K562 (cell line): ENCODE measurements at regions not wholly inside any gene's neighbourhood (a gene's known extent, or its start where the extent isn't known, plus 50 kb on each side); places are given as distances from the start of the nearest gene placed in this dataset.

Source experiments
- CBX5 ChIP-seq: IDR thresholded peaks from 2 replicates; pipeline ENCODE4 v1.6.1; 2014; ENCODE audit warnings: low read depth, borderline replicate concordance
- FIP1L1 ChIP-seq: fragments of 200-400 bp; formaldehyde crosslinking; IDR thresholded peaks from 2 replicates; pipeline ENCODE4 v1.6.1; 2018; ENCODE audit warnings: mild to moderate bottlenecking, low read depth, low read length; ENCODE audit not compliant: poor library complexity, severe bottlenecking
- HMGN3 ChIP-seq: IDR thresholded peaks from 2 replicates; pipeline ENCODE4 v1.6.1; 2011; ENCODE audit warnings: borderline replicate concordance, low read depth, mild to moderate bottlenecking, mixed read lengths, low read length; ENCODE audit not compliant: insufficient read length; ENCODE audit errors: extremely low read depth
- JUND ChIP-seq, 2 experiments: IDR thresholded peaks; 2 replicates in 1 of 2; 3 replicates in 1 of 2; pipeline ENCODE4 v1.6.1; 2011; ENCODE audit warnings: borderline replicate concordance in 2 of 2, low read depth in 2 of 2, low read length in 2 of 2, improper control_type of control experiment in 1 of 2, missing biosample characterization in 1 of 2, missing genetic modification characterization in 1 of 2, missing genetic modification reagents in 1 of 2
- NONO ChIP-seq, 2 experiments: fragments of 200-400 bp in 1 of 2; fragments of 450-650 bp in 1 of 2; formaldehyde crosslinking in 1 of 2; IDR thresholded peaks; 2 replicates each; pipeline ENCODE4 v1.6.1; 2017; ENCODE audit warnings: low read depth in 2 of 2, mild to moderate bottlenecking in 2 of 2, moderate library complexity in 2 of 2, low read length in 1 of 2
- PTRF ChIP-seq: fragments of 450-650 bp; IDR thresholded peaks from 2 replicates; pipeline ENCODE4 v1.6.1; 2016; ENCODE audit warnings: mild to moderate bottlenecking, missing genetic modification characterization, missing compliant biosample characterization
- TF ChIP-seq, protein P1 (sequence below), 2 experiments: fragments of 250-450 bp in 1 of 2; fragments of 450-650 bp in 1 of 2; sonication (Bioruptor Pico) in 1 of 2; IDR thresholded peaks; 2 replicates each; pipeline versions ENCODE4 v1.6.1 to v1.8.0; 2016 to 2021; ENCODE audit warnings: mild to moderate bottlenecking in 2 of 2, moderate library complexity in 2 of 2, missing compliant biosample characterization in 1 of 2, missing genetic modification characterization in 1 of 2
- TF ChIP-seq, protein P2 (sequence below): fragments of 250-450 bp; sonication (Bioruptor Pico); IDR thresholded peaks from 2 replicates; pipeline ENCODE4 v1.4.0; 2020; ENCODE audit warnings: mild to moderate bottlenecking, moderate library complexity

DNA sequence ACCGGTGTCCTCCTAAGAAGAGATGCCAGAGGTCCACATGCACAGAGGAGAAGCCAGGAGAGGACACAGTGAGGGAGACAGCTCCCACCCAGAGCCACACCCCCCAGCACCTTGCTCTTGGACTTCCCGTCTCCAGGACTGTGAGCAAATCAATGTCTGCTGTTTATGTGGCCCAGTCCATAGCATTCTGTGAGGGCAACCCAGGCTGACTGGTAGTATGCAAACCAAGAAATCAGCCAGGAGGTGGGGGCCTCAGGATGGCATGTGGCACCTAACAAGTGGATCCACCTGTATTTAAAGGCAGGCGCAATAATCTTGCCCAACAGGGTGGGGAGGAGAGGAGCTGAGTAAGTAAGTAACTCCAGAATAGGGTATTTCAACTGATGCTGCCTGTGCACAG, 136.4 kb downstream of the BRD1 start (continued):
- TF ChIP-seq, protein P1, sequence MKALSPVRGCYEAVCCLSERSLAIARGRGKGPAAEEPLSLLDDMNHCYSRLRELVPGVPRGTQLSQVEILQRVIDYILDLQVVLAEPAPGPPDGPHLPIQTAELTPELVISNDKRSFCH (CRISPR knock-in tag; IDR thresholded peaks at IDR 0.05) = no peak
- TF ChIP-seq, protein P1 (tag; IDR thresholded peaks at IDR 0.05) = no peak
- no peak for TF ChIP-seq CBX5
- TF ChIP-seq, protein P2, sequence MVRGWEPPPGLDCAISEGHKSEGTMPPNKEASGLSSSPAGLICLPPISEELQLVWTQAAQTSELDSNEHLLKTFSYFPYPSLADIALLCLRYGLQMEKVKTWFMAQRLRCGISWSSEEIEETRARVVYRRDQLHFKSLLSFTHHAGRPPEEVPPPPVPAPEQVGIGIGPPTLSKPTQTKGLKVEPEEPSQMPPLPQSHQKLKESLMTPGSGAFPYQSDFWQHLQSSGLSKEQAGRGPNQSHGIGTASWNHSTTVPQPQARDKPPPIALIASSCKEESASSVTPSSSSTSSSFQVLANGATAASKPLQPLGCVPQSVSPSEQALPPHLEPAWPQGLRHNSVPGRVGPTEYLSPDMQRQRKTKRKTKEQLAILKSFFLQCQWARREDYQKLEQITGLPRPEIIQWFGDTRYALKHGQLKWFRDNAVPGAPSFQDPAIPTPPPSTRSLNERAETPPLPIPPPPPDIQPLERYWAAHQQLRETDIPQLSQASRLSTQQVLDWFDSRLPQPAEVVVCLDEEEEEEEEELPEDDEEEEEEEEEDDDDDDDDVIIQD (CRISPR knock-in tag) = no peak
- no peak for TF ChIP-seq JUND (IDR thresholded peaks at IDR 0.05; ENCODE audit: borderline replicate concordance, low read depth, low read length)
- no peak for TF ChIP-seq JUND (tag; IDR thresholded peaks at IDR 0.05; ENCODE audit: borderline replicate concordance, low read depth, low read length)
- no peak for TF ChIP-seq FIP1L1
- TF ChIP-seq HMGN3 = no peak
- TF ChIP-seq NONO (IDR thresholded peaks at IDR 0.05; ENCODE audit: low read depth in 2 of 2, low read length in 1 of 2) = no peak
- TF ChIP-seq PTRF (tag) = no peak
- TF ChIP-seq, all 486 proteins: peak for 0
